Glomerular visceral epithelial cell (primary cell): ENCODE measurements at regions not wholly inside any gene's neighbourhood (a gene's known extent, or its start where the extent isn't known, plus 50 kb on each side); places are given as distances from the start of the nearest gene placed in this dataset.

ENCODE experiments used
- DNase-seq: peaks from one replicate; pipeline ENCODE4 v3.0.0-alpha.2; 2016; ENCODE audit errors: extremely low spot score

GRCh38 chrX:46447384-46447783 lies 97.8 kb downstream of the ZNF674 start:
- DNase-seq: peak; percentile 3

- DNase-seq: peak; percentile 80
These were observed 98.4 kb downstream of the ZNF674 start for GRCh38 chrX:46446727-46447378.

- DNase-seq: peak; percentile 85
These were observed 101.2 kb downstream of the ZNF674 start for GRCh38 chrX:46444011-46444410.

- DNase-seq: no peak
These were observed 108.5 kb downstream of the ZNF674 start for GRCh38 chrX:46436744-46437143.

GRCh38 chrX:46433892-46434291 lies 111.3 kb downstream of the ZNF674 start:
- no peak for DNase-seq

GRCh38 chrX:46408553-46409407 lies 136.4 kb downstream of the ZNF674 start:
- peak; percentile 64 for DNase-seq

- DNase-seq: no peak
These were observed 137.5 kb downstream of the ZNF674 start for GRCh38 chrX:46407753-46408130.

GRCh38 chrX:46407036-46407752 lies 138.0 kb downstream of the ZNF674 start:
- no peak for DNase-seq

- peak; percentile 45 for DNase-seq
These were observed 140.4 kb downstream of the ZNF674 start for GRCh38 chrX:46404774-46405173.

GRCh38 chrX:46400530-46401443 lies 144.4 kb downstream of the ZNF674 start:
- no peak for DNase-seq

- no peak for DNase-seq
These were observed 146.3 kb downstream of the ZNF674 start for GRCh38 chrX:46398874-46399273.

- DNase-seq: no peak
These were observed 147.1 kb downstream of the ZNF674 start for GRCh38 chrX:46398126-46398525.

- no peak for DNase-seq
These were observed 158.7 kb downstream of the ZNF674 start for GRCh38 chrX:46386511-46386910.

GRCh38 chrX:46383006-46383405 lies 162.2 kb downstream of the ZNF674 start:
- DNase-seq: no peak

GRCh38 chrX:46382595-46382994 lies 162.6 kb downstream of the ZNF674 start:
- no peak for DNase-seq

GRCh38 chrX:46381630-46382029 lies 163.6 kb downstream of the ZNF674 start:
- DNase-seq: peak; percentile 33

- DNase-seq: no peak
These were observed 165.0 kb downstream of the ZNF674 start for GRCh38 chrX:46380148-46380752.

GRCh38 chrX:46376246-46376885 lies 168.9 kb downstream of the ZNF674 start:
- peak; percentile 66 for DNase-seq

- DNase-seq: no peak
These were observed 169.4 kb downstream of the ZNF674 start for GRCh38 chrX:46375831-46376230.

GRCh38 chrX:46374371-46374770 lies 170.8 kb downstream of the ZNF674 start:
- no peak for DNase-seq

- no peak for DNase-seq
These were observed 177.7 kb downstream of the ZNF674 start for GRCh38 chrX:46367491-46367890.
